Bone marrow (tissue), 2 donors: ENCODE measurements at regions not wholly inside any gene's neighbourhood (a gene's known extent, or its start where the extent isn't known, plus 50 kb on each side); places are given as distances from the start of the nearest gene placed in this dataset.
A peak's percentile ranks its signal among the peaks of the same experiment; 100 is the strongest.
"Not testable (repeated sequence)": the region's sequence is repeated elsewhere in the genome, so short reads cannot be mapped to it uniquely, and the experiment has no call there.

Experiments used
- DNase-seq, 2 donors: peaks; one replicate each; lab custom pipeline; 2025; lab: John Stamatoyannopoulos, UW

- DNase-seq = no peak
These were observed 95.3 kb upstream of the TNFSF11 start for GRCh38 chr13:42478531-42479156.

- DNase-seq = no peak
These were observed 89.6 kb upstream of the TNFSF11 start for GRCh38 chr13:42484386-42484785.

GRCh38 chr13:42485272-42485671, 88.7 kb upstream of the TNFSF11 start:
- no peak for DNase-seq

- peak in 1 of 2 donors; percentile 43 for DNase-seq
These were observed 87.2 kb upstream of the TNFSF11 start for GRCh38 chr13:42486711-42487198.

- DNase-seq = no peak
These were observed 86.7 kb upstream of the TNFSF11 start for GRCh38 chr13:42487221-42487620.

GRCh38 chr13:42490676-42491075, 83.3 kb upstream of the TNFSF11 start:
- DNase-seq = no peak

- no peak for DNase-seq
These were observed 81.5 kb upstream of the TNFSF11 start for GRCh38 chr13:42492372-42492920.

GRCh38 chr13:42494157-42494556, 79.8 kb upstream of the TNFSF11 start:
- no peak for DNase-seq

GRCh38 chr13:42495255-42495654, 78.7 kb upstream of the TNFSF11 start:
- DNase-seq = no peak

GRCh38 chr13:42495751-42496150, 78.2 kb upstream of the TNFSF11 start:
- no peak for DNase-seq

- not testable (repeated sequence) for DNase-seq
These were observed 76.9 kb upstream of the TNFSF11 start for GRCh38 chr13:42496926-42497554.

GRCh38 chr13:42497798-42498197, 76.2 kb upstream of the TNFSF11 start:
- DNase-seq = peak in 1 of 2 donors; percentile 1

- DNase-seq = no peak
These were observed 75.4 kb upstream of the TNFSF11 start for GRCh38 chr13:42498521-42498920.
